ENCODE measurements at regions not wholly inside any gene's neighbourhood (a gene's known extent, or its start where the extent isn't known, plus 50 kb on each side); places are given as distances from the start of the nearest gene placed in this dataset.
A peak's percentile ranks its signal among the peaks of the same experiment; 100 is the strongest.

DNA sequence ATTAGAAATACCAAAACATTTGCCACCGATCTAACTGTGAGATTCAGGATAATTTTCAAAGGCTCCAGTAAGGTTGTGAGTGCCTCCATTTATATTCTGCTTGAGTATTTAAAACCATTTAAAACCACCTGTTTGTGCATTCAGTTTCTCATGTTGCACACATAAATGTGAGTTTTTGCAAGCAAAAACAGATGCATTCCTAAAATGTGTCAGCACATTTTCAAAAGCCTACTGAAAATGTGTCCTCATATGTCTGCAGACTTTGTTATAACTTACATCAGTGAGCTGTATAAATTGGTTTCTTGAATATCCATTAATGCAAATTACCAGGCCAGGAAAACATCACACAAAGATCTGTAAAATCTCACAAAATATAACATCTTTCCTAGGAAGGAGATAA lies 676.6 kb upstream of the EPHA7 start:
- no peak for TF ChIP-seq YY1 (IDR thresholded peaks at IDR 0.05; ENCODE audit: low read depth)
- no peak for TF ChIP-seq ZBTB7A (IDR thresholded peaks at IDR 0.05; ENCODE audit: low read depth)
- TF ChIP-seq NFIC (IDR thresholded peaks at IDR 0.05) = no peak
- TF ChIP-seq, protein P1, sequence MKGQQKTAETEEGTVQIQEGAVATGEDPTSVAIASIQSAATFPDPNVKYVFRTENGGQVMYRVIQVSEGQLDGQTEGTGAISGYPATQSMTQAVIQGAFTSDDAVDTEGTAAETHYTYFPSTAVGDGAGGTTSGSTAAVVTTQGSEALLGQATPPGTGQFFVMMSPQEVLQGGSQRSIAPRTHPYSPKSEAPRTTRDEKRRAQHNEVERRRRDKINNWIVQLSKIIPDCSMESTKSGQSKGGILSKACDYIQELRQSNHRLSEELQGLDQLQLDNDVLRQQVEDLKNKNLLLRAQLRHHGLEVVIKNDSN (IDR thresholded peaks at IDR 0.05) = no peak
- TF ChIP-seq TAF1 (IDR thresholded peaks at IDR 0.05; ENCODE audit: low read depth) = no peak
- TF ChIP-seq TCF12 (IDR thresholded peaks at IDR 0.05; ENCODE audit: low read depth) = no peak
- no peak for TF ChIP-seq FOXM1 (IDR thresholded peaks at IDR 0.05; ENCODE audit: borderline replicate concordance, low read depth)

DNA sequence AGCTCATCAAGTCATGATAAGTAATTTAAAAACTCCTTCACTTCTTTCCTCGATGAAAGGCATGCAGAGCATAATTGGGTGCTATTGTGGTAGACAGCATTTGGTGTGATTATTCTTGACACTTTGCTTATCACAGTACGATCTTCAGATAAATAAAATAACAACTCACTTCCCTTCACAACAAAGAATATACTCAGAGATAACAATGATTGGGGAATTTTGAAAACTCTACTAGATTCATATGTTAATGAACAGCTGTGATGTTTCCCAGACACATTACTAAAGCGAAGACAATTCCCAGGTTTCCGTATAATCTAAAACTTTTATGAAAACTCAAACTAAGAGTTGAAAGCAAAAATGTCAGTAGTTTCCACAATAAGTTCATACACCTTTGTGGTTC lies 670.6 kb upstream of the EPHA7 start:
- no peak for TF ChIP-seq RAD21 (IDR thresholded peaks at IDR 0.05; ENCODE audit: low read depth)
- no peak for TF ChIP-seq CREB1 (IDR thresholded peaks at IDR 0.05; ENCODE audit: low read depth)
- TF ChIP-seq EP300 (IDR thresholded peaks at IDR 0.05; ENCODE audit: borderline replicate concordance) = no peak
- TF ChIP-seq NFIC (IDR thresholded peaks at IDR 0.05) = no peak
- TF ChIP-seq, protein P2, sequence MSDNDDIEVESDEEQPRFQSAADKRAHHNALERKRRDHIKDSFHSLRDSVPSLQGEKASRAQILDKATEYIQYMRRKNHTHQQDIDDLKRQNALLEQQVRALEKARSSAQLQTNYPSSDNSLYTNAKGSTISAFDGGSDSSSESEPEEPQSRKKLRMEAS (IDR thresholded peaks at IDR 0.05) = no peak
- TF ChIP-seq, protein P1 (IDR thresholded peaks at IDR 0.05) = no peak
- TF ChIP-seq, protein P3, sequence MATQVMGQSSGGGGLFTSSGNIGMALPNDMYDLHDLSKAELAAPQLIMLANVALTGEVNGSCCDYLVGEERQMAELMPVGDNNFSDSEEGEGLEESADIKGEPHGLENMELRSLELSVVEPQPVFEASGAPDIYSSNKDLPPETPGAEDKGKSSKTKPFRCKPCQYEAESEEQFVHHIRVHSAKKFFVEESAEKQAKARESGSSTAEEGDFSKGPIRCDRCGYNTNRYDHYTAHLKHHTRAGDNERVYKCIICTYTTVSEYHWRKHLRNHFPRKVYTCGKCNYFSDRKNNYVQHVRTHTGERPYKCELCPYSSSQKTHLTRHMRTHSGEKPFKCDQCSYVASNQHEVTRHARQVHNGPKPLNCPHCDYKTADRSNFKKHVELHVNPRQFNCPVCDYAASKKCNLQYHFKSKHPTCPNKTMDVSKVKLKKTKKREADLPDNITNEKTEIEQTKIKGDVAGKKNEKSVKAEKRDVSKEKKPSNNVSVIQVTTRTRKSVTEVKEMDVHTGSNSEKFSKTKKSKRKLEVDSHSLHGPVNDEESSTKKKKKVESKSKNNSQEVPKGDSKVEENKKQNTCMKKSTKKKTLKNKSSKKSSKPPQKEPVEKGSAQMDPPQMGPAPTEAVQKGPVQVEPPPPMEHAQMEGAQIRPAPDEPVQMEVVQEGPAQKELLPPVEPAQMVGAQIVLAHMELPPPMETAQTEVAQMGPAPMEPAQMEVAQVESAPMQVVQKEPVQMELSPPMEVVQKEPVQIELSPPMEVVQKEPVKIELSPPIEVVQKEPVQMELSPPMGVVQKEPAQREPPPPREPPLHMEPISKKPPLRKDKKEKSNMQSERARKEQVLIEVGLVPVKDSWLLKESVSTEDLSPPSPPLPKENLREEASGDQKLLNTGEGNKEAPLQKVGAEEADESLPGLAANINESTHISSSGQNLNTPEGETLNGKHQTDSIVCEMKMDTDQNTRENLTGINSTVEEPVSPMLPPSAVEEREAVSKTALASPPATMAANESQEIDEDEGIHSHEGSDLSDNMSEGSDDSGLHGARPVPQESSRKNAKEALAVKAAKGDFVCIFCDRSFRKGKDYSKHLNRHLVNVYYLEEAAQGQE (IDR thresholded peaks at IDR 0.05; ENCODE audit: low read depth) = no peak
- TF ChIP-seq TCF12 (IDR thresholded peaks at IDR 0.05; ENCODE audit: low read depth) = no peak
- TF ChIP-seq FOXM1 (IDR thresholded peaks at IDR 0.05; ENCODE audit: borderline replicate concordance, low read depth) = no peak
- TF ChIP-seq CEBPB (IDR thresholded peaks at IDR 0.05) = no peak
- TF ChIP-seq TEAD4 (IDR thresholded peaks at IDR 0.05) = no peak
- TF ChIP-seq TAF1 (IDR thresholded peaks at IDR 0.05; ENCODE audit: low read depth) = no peak
- no peak for TF ChIP-seq YY1 (IDR thresholded peaks at IDR 0.05; ENCODE audit: low read depth)
- no peak for TF ChIP-seq EGR1 (IDR thresholded peaks at IDR 0.05)

DNA sequence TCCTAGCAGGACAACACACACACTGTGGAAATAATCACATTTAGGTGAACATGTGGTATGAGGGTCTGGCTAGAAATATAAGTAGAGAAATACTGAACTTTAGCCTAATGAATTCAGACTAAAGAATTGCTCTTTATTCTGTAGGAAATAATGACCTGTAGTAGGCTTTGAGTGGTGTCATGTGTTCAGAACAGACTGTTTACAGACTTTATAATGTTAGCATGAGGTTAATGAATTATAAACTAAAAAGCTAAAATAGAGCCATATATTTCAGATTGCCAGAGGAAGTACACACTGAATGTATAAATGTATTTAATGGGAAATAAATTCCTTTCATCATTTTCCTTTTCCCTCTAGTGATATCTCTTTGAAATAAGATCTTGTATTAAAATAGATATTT lies 669.5 kb upstream of the EPHA7 start:
- no peak for TF ChIP-seq YY1 (IDR thresholded peaks at IDR 0.05; ENCODE audit: low read depth)

DNA sequence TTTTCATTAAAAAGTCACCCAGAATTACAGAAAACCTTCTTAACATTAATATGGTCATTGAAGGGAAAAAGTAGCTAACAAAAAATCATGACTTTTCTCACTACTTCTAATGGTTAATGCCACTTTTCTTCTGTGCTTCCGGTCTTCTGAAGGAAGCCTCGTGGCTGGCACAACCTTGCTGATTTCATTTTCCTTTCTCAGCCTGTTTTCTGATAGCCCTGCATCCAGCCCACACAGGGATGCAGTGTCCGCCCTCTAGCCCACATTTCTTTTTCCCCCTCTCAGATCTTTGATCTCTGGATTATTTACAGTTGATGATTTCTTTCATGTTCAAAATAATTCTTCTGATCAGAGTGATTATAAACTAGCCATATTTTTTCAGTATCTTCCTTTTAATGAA lies 655.4 kb upstream of the EPHA7 start:
- TF ChIP-seq, protein P3 (IDR thresholded peaks at IDR 0.05; ENCODE audit: low read depth) = no peak
- no peak for TF ChIP-seq EP300 (IDR thresholded peaks at IDR 0.05; ENCODE audit: borderline replicate concordance)
- no peak for TF ChIP-seq EGR1 (IDR thresholded peaks at IDR 0.05)
- no peak for TF ChIP-seq TAF1 (IDR thresholded peaks at IDR 0.05; ENCODE audit: low read depth)
- TF ChIP-seq TEAD4 (IDR thresholded peaks at IDR 0.05) = no peak

DNA sequence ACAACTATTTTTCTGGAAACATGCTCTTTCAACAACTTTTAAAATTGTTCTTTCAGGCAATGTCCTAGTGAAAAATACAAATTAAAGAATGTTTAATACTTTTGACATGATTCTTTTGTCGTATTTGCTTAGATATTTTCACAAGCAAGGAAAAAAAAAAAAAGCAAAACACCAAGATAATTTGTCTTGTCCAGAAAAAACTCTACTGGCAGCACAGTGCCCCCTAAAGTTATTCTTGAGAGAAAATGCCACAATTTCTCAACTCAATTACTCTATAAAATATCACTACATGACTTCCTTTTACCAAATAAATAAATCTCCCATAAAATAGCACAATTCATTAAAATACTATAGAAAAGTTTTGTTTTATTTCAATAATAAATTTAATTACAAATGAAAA lies 652.5 kb upstream of the EPHA7 start:
- peak; percentile 53 for TF ChIP-seq RAD21 (IDR thresholded peaks at IDR 0.05; ENCODE audit: low read depth)
- no peak for TF ChIP-seq CEBPB (IDR thresholded peaks at IDR 0.05)
- TF ChIP-seq FOXM1 (IDR thresholded peaks at IDR 0.05; ENCODE audit: borderline replicate concordance, low read depth) = no peak
- no peak for TF ChIP-seq EP300 (IDR thresholded peaks at IDR 0.05; ENCODE audit: borderline replicate concordance)

DNA sequence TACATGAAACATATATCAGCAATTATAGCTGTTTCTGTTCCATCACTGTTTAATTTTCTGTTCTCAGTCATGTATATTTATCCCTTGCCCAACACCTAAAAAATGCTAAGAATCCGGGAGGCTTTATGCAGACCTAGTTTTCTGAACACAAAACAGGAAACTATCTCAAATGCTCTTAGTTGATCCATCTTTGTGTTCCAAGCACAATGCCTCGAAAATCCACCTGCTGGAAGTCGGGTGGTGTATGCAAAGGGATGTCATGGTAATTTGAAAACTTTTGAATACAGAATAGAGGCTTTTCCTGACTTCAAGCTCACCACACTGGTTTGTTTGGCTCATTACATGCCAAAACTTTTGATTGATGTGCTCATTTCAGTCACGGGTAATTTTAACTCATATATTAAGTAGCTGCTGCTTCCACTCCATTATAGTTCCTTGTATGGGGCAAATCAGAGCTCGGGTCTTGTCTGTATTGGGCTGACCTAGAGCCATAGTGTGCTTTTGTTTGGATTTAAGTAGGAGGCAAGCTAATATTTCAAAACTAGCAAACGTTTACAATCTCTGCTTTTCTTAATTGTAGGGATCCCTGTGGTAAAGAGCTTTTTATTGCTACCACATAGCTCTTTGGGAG lies 646.5 kb upstream of the EPHA7 start:
- no peak for TF ChIP-seq RAD21 (IDR thresholded peaks at IDR 0.05; ENCODE audit: low read depth)
- TF ChIP-seq, protein P2 (IDR thresholded peaks at IDR 0.05) = peak; percentile 25; the same call in 1 of the 2 replicates

DNA sequence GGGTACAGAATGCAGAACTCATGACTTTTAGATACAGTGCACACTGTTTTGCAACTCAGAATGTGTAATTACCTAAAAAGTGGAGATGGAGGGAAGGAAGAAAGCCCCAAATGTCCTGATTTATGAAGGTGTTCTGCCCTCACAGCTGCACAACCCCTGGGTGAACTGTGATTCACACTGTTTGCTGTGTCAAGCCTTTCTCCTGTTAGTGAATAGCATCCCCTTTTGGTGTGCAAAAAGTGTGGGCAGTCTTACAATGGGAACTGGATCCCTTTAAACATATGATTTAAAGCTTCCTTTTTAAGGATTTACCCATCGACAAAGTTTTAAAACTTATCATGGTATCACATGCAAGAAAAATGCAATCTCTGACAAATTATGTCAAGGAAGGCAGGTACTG lies 633.4 kb upstream of the EPHA7 start:
- TF ChIP-seq RAD21 (IDR thresholded peaks at IDR 0.05; ENCODE audit: low read depth) (peak; percentile 43; the same call in 1 of the 2 replicates), FOXM1 (IDR thresholded peaks at IDR 0.05; ENCODE audit: borderline replicate concordance, low read depth) (no peak), EGR1 (IDR thresholded peaks at IDR 0.05) (no peak), TAF1 (IDR thresholded peaks at IDR 0.05; ENCODE audit: low read depth) (no peak)
